ENCODE measurements at regions not wholly inside any gene's neighbourhood (a gene's known extent, or its start where the extent isn't known, plus 50 kb on each side); places are given as distances from the start of the nearest gene placed in this dataset.

GRCh38 chr6:95387845-95388244 is 189.5 kb upstream of the MANEA start:
- Histone ChIP-seq H3K79me1 (ENCODE audit: low read length) (no peaks in the 10 kb centered on the region), H2BK15ac (replicated peaks; ENCODE audit: low read depth) (no peak overlapping the region), H3K56ac (ENCODE audit: low read length) (no peak overlapping the region), H3K4me3 (ENCODE audit: low read length) (no peak overlapping the region), H2BK120ac (ENCODE audit: low read depth, low read length) (no peak overlapping the region), H3K27ac (ENCODE audit: low read depth, low read length) (no peak overlapping the region), H3K18ac (ENCODE audit: low read length) (no peak overlapping the region), H3K4ac (ENCODE audit: low read depth, low read length) (no peak overlapping the region), H3K27me3 (ENCODE audit: insufficient read depth, low read length, poor library complexity) (no peaks in the 10 kb centered on the region), H3K9ac (ENCODE audit: low read length) (no peak overlapping the region), H3K4me2 (ENCODE audit: low read length) (no peak overlapping the region), H2BK5ac (ENCODE audit: low read length) (no peak overlapping the region), H3K36me3 (ENCODE audit: control insufficient read depth, insufficient read depth, low read length) (no peaks in the 10 kb centered on the region), H3K4me1 (ENCODE audit: control insufficient read depth, low read depth, low read length) (no peaks in the 10 kb centered on the region), H2AK5ac (ENCODE audit: low read length) (no peak overlapping the region), H3K79me2 (ENCODE audit: control insufficient read depth, insufficient read depth, low read length) (no peaks in the 10 kb centered on the region), H4K5ac (ENCODE audit: low read length) (no peak overlapping the region), H3K23ac (ENCODE audit: low read length) (no peak overlapping the region), H4K8ac (ENCODE audit: low read depth, low read length) (no peak overlapping the region)
- DNase-seq, result no peak

DNA sequence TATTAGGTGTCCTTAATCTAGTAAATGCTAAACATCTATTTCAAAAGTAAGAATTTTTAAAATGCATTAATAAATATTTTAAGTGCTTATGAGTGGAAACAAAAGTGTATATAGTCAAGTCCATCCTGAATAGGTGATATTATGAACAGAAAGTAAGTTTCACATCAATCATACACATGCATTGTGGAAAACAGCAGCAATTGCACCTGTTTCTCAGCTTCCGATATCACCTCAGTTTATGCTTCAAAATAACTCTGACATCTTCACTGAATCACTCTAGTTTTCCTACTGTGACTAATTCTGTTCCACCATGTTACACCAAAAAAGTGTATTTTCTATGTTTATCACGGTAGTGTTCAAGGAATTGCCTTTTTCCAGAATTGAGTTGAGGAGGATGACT is 172.6 kb upstream of the MANEA start:
- H2BK5ac ChIP-seq (ENCODE audit: low read length), result no peak overlapping the region
- no peaks in the 10 kb centered on the region for H3K79me2 ChIP-seq (ENCODE audit: control insufficient read depth, insufficient read depth, low read length)
- no peak overlapping the region for H2AK5ac ChIP-seq (ENCODE audit: low read length)
- no peak overlapping the region for H3K9ac ChIP-seq (ENCODE audit: low read length)
- no peak overlapping the region for H3K18ac ChIP-seq (ENCODE audit: low read length)
- no peaks in the 10 kb centered on the region for H3K36me3 ChIP-seq (ENCODE audit: control insufficient read depth, insufficient read depth, low read length)
- no peak overlapping the region for H3K27ac ChIP-seq (ENCODE audit: low read depth, low read length)
- no peak overlapping the region for H4K5ac ChIP-seq (ENCODE audit: low read length)
- no peak overlapping the region for H3K4ac ChIP-seq (ENCODE audit: low read depth, low read length)
- no peak for DNase-seq
- H3K79me1 ChIP-seq (ENCODE audit: low read length), result no peaks in the 10 kb centered on the region
- no peak overlapping the region for H2BK15ac ChIP-seq (replicated peaks; ENCODE audit: low read depth)
- H4K8ac ChIP-seq (ENCODE audit: low read depth, low read length), result no peak overlapping the region
- WGBS (ENCODE audit: extremely low coverage, insufficient coverage, low lambda C conversion rate), result no CpG with 5 or more reads among the region's 2 CpGs
- no peak overlapping the region for H3K4me3 ChIP-seq (ENCODE audit: low read length)
- no peak overlapping the region for H3K4me2 ChIP-seq (ENCODE audit: low read length)
- no peaks in the 10 kb centered on the region for H3K27me3 ChIP-seq (ENCODE audit: insufficient read depth, low read length, poor library complexity)
- H3K23ac ChIP-seq (ENCODE audit: low read length), result no peak overlapping the region
- no peak overlapping the region for H2BK120ac ChIP-seq (ENCODE audit: low read depth, low read length)
- no peaks in the 10 kb centered on the region for H3K4me1 ChIP-seq (ENCODE audit: control insufficient read depth, low read depth, low read length)
- H3K56ac ChIP-seq (ENCODE audit: low read length), result no peak overlapping the region

- Histone ChIP-seq H3K23ac (ENCODE audit: low read length) (no peak overlapping the region), H3K79me2 (ENCODE audit: control insufficient read depth, insufficient read depth, low read length) (no peaks in the 10 kb centered on the region), H3K9ac (ENCODE audit: low read length) (no peak overlapping the region), H3K4me1 (ENCODE audit: control insufficient read depth, low read depth, low read length) (no peaks in the 10 kb centered on the region), H3K36me3 (ENCODE audit: control insufficient read depth, insufficient read depth, low read length) (no peaks in the 10 kb centered on the region), H2BK5ac (ENCODE audit: low read length) (no peak overlapping the region), H2AK5ac (ENCODE audit: low read length) (no peak overlapping the region), H4K5ac (ENCODE audit: low read length) (no peak overlapping the region), H3K56ac (ENCODE audit: low read length) (no peak overlapping the region), H3K4me3 (ENCODE audit: low read length) (no peak overlapping the region), H2BK15ac (replicated peaks; ENCODE audit: low read depth) (no peak overlapping the region), H4K8ac (ENCODE audit: low read depth, low read length) (no peak overlapping the region), H3K79me1 (ENCODE audit: low read length) (no peaks in the 10 kb centered on the region), H2BK120ac (ENCODE audit: low read depth, low read length) (no peak overlapping the region), H3K4me2 (ENCODE audit: low read length) (no peak overlapping the region), H3K4ac (ENCODE audit: low read depth, low read length) (no peak overlapping the region), H3K27ac (ENCODE audit: low read depth, low read length) (no peak overlapping the region), H3K27me3 (ENCODE audit: insufficient read depth, low read length, poor library complexity) (no peaks in the 10 kb centered on the region), H3K18ac (ENCODE audit: low read length) (no peak overlapping the region)
- no CpG with 5 or more reads among the region's 1 CpG for WGBS (ENCODE audit: extremely low coverage, insufficient coverage, low lambda C conversion rate)
- DNase-seq, result no peak
Measured at GRCh38 chr6:95408111-95408510, 169.2 kb upstream of the MANEA start.

- H4K8ac ChIP-seq (ENCODE audit: low read depth, low read length), result no peak overlapping the region
- no peak overlapping the region for H3K4me3 ChIP-seq (ENCODE audit: low read length)
- no peak overlapping the region for H2BK5ac ChIP-seq (ENCODE audit: low read length)
- H3K56ac ChIP-seq (ENCODE audit: low read length), result no peak overlapping the region
- no peak overlapping the region for H3K9ac ChIP-seq (ENCODE audit: low read length)
- no peak overlapping the region for H2AK5ac ChIP-seq (ENCODE audit: low read length)
- H3K36me3 ChIP-seq (ENCODE audit: control insufficient read depth, insufficient read depth, low read length), result no peaks in the 10 kb centered on the region
- no peaks in the 10 kb centered on the region for H3K4me1 ChIP-seq (ENCODE audit: control insufficient read depth, low read depth, low read length)
- H3K79me2 ChIP-seq (ENCODE audit: control insufficient read depth, insufficient read depth, low read length), result no peaks in the 10 kb centered on the region
- no peak overlapping the region for H3K18ac ChIP-seq (ENCODE audit: low read length)
- H3K23ac ChIP-seq (ENCODE audit: low read length), result no peak overlapping the region
- no peaks in the 10 kb centered on the region for H3K79me1 ChIP-seq (ENCODE audit: low read length)
- H3K4me2 ChIP-seq (ENCODE audit: low read length), result no peak overlapping the region
- no peak for DNase-seq
- H3K27ac ChIP-seq (ENCODE audit: low read depth, low read length), result no peak overlapping the region
- H2BK120ac ChIP-seq (ENCODE audit: low read depth, low read length), result no peak overlapping the region
- H2BK15ac ChIP-seq (replicated peaks; ENCODE audit: low read depth), result no peak overlapping the region
- H3K27me3 ChIP-seq (ENCODE audit: insufficient read depth, low read length, poor library complexity), result no peaks in the 10 kb centered on the region
- no CpG with 5 or more reads among the region's 3 CpGs for WGBS (ENCODE audit: extremely low coverage, insufficient coverage, low lambda C conversion rate)
- no peak overlapping the region for H4K5ac ChIP-seq (ENCODE audit: low read length)
- no peak overlapping the region for H3K4ac ChIP-seq (ENCODE audit: low read depth, low read length)
Measured at GRCh38 chr6:95410168-95410567, 167.2 kb upstream of the MANEA start.

- no peak overlapping the region for H3K4ac ChIP-seq (ENCODE audit: low read depth, low read length)
- no peak overlapping the region for H2BK5ac ChIP-seq (ENCODE audit: low read length)
- no peaks in the 10 kb centered on the region for H3K36me3 ChIP-seq (ENCODE audit: control insufficient read depth, insufficient read depth, low read length)
- H2BK120ac ChIP-seq (ENCODE audit: low read depth, low read length), result no peak overlapping the region
- H3K23ac ChIP-seq (ENCODE audit: low read length), result no peak overlapping the region
- H4K5ac ChIP-seq (ENCODE audit: low read length), result no peak overlapping the region
- no peak overlapping the region for H3K9ac ChIP-seq (ENCODE audit: low read length)
- DNase-seq, result peak; percentile 19
- no peak overlapping the region for H3K18ac ChIP-seq (ENCODE audit: low read length)
- H3K27ac ChIP-seq (ENCODE audit: low read depth, low read length), result no peak overlapping the region
- no peak overlapping the region for H3K56ac ChIP-seq (ENCODE audit: low read length)
- no peak overlapping the region for H4K8ac ChIP-seq (ENCODE audit: low read depth, low read length)
- H3K27me3 ChIP-seq (ENCODE audit: insufficient read depth, low read length, poor library complexity), result no peaks in the 10 kb centered on the region
- no peaks in the 10 kb centered on the region for H3K79me2 ChIP-seq (ENCODE audit: control insufficient read depth, insufficient read depth, low read length)
- no peak overlapping the region for H3K4me2 ChIP-seq (ENCODE audit: low read length)
- no peak overlapping the region for H2BK15ac ChIP-seq (replicated peaks; ENCODE audit: low read depth)
- H2AK5ac ChIP-seq (ENCODE audit: low read length), result no peak overlapping the region
- H3K4me3 ChIP-seq (ENCODE audit: low read length), result no peak overlapping the region
- WGBS (ENCODE audit: extremely low coverage, insufficient coverage, low lambda C conversion rate), result no CpG with 5 or more reads among the region's 2 CpGs
- no peaks in the 10 kb centered on the region for H3K4me1 ChIP-seq (ENCODE audit: control insufficient read depth, low read depth, low read length)
- no peaks in the 10 kb centered on the region for H3K79me1 ChIP-seq (ENCODE audit: low read length)
Measured at GRCh38 chr6:95413789-95414188, 163.5 kb upstream of the MANEA start.

DNA sequence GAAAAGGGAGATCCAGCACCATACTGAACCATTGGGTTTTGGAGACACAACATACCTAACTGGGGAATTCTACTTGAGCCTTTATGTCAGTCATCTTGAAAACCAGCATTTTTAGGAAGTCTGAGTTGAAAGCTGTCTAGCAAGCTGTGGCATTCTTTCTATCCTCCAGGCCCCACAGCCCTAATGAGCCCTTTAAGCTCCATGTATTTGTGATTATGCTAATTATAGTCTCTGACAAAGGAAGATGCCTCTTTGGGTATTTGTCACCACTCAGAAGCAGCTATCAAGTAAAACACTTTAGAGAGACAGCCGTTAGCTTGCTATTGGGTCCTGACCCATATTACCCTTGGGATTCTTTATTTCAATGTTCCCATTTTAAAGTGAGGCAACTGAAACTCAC is 159.5 kb upstream of the MANEA start:
- H2BK15ac ChIP-seq (replicated peaks; ENCODE audit: low read depth), result no peak overlapping the region
- H3K18ac ChIP-seq (ENCODE audit: low read length), result no peak overlapping the region
- H2BK120ac ChIP-seq (ENCODE audit: low read depth, low read length), result no peak overlapping the region
- H3K4ac ChIP-seq (ENCODE audit: low read depth, low read length), result no peak overlapping the region
- no peaks in the 10 kb centered on the region for H3K27me3 ChIP-seq (ENCODE audit: insufficient read depth, low read length, poor library complexity)
- H3K56ac ChIP-seq (ENCODE audit: low read length), result no peak overlapping the region
- no peak overlapping the region for H3K4me3 ChIP-seq (ENCODE audit: low read length)
- no peak overlapping the region for H4K8ac ChIP-seq (ENCODE audit: low read depth, low read length)
- peak; percentile 25 for DNase-seq
- no peak overlapping the region for H2BK5ac ChIP-seq (ENCODE audit: low read length)
- no CpG with 5 or more reads among the region's 1 CpG for WGBS (ENCODE audit: extremely low coverage, insufficient coverage, low lambda C conversion rate)
- no peak overlapping the region for H4K5ac ChIP-seq (ENCODE audit: low read length)
- H3K36me3 ChIP-seq (ENCODE audit: control insufficient read depth, insufficient read depth, low read length), result no peaks in the 10 kb centered on the region
- H3K23ac ChIP-seq (ENCODE audit: low read length), result no peak overlapping the region
- H2AK5ac ChIP-seq (ENCODE audit: low read length), result no peak overlapping the region
- H3K79me2 ChIP-seq (ENCODE audit: control insufficient read depth, insufficient read depth, low read length), result no peaks in the 10 kb centered on the region
- H3K4me1 ChIP-seq (ENCODE audit: control insufficient read depth, low read depth, low read length), result no peaks in the 10 kb centered on the region
- H3K9ac ChIP-seq (ENCODE audit: low read length), result no peak overlapping the region
- H3K79me1 ChIP-seq (ENCODE audit: low read length), result no peaks in the 10 kb centered on the region
- no peak overlapping the region for H3K4me2 ChIP-seq (ENCODE audit: low read length)
- H3K27ac ChIP-seq (ENCODE audit: low read depth, low read length), result no peak overlapping the region
